Activated CD8-positive, alpha-beta memory T cell treated with anti-CD3 and anti-CD28 coated beads, Interleukin-2, amount 50 U/mL, for 4 hours (primary cell): ENCODE measurements at regions not wholly inside any gene's neighbourhood (a gene's known extent, or its start where the extent isn't known, plus 50 kb on each side); places are given as distances from the start of the nearest gene placed in this dataset.
"Not testable (repeated sequence)": the region's sequence is repeated elsewhere in the genome, so short reads cannot be mapped to it uniquely, and the experiment has no call there.

Source experiments
- DNase-seq: peaks from one replicate; pipeline ENCODE4 v3.0.0-alpha.2; 2020

- DNase-seq, result not testable (repeated sequence)
Observed at GRCh38 chr17:73859439-73860008, 215.3 kb upstream of the SDK2 start.

- DNase-seq, result no peak
Observed at GRCh38 chr17:73861543-73861942, 217.3 kb upstream of the SDK2 start.

GRCh38 chr17:73863761-73864535 lies 219.7 kb upstream of the SDK2 start:
- no peak for DNase-seq

- no peak for DNase-seq
Observed at GRCh38 chr17:73865831-73866230, 221.6 kb upstream of the SDK2 start.

GRCh38 chr17:73867056-73867455 lies 222.8 kb upstream of the SDK2 start:
- no peak for DNase-seq

- DNase-seq, result no peak
Observed at GRCh38 chr17:73870068-73870467, 225.8 kb upstream of the SDK2 start.

GRCh38 chr17:73870473-73870872 lies 226.2 kb upstream of the SDK2 start:
- no peak for DNase-seq

GRCh38 chr17:73872816-73873215 lies 228.6 kb upstream of the SDK2 start:
- no peak for DNase-seq

- DNase-seq, result no peak
Observed at GRCh38 chr17:73874008-73874720, 229.9 kb upstream of the SDK2 start.

GRCh38 chr17:73875346-73875745 lies 231.1 kb upstream of the SDK2 start:
- DNase-seq, result no peak

GRCh38 chr17:73877962-73878361 lies 233.7 kb upstream of the SDK2 start:
- no peak for DNase-seq

GRCh38 chr17:73878923-73879322 lies 234.7 kb upstream of the SDK2 start:
- no peak for DNase-seq

GRCh38 chr17:73879987-73880386 lies 235.7 kb upstream of the SDK2 start:
- no peak for DNase-seq

- no peak for DNase-seq
Observed at GRCh38 chr17:73882590-73882989, 238.3 kb upstream of the SDK2 start.

GRCh38 chr17:73883175-73883574 lies 238.9 kb upstream of the SDK2 start:
- no peak for DNase-seq

GRCh38 chr17:73887739-73888138 lies 243.5 kb upstream of the SDK2 start:
- DNase-seq, result no peak

GRCh38 chr17:73888862-73889261 lies 244.6 kb upstream of the SDK2 start:
- no peak for DNase-seq

GRCh38 chr17:73889439-73889838 lies 245.2 kb upstream of the SDK2 start:
- DNase-seq, result no peak

- no peak for DNase-seq
Observed at GRCh38 chr17:73890831-73891405, 246.7 kb upstream of the SDK2 start.

- no peak for DNase-seq
Observed at GRCh38 chr17:73895157-73895556, 250.9 kb upstream of the SDK2 start.

GRCh38 chr17:73896966-73897365 lies 252.7 kb upstream of the SDK2 start:
- DNase-seq, result no peak

GRCh38 chr17:73899839-73900238 lies 255.6 kb upstream of the SDK2 start:
- no peak for DNase-seq

- no peak for DNase-seq
Observed at GRCh38 chr17:73900516-73900915, 256.3 kb upstream of the SDK2 start.

- DNase-seq, result no peak
Observed at GRCh38 chr17:73901249-73901648, 257.0 kb upstream of the SDK2 start.
